ENCODE measurements at regions not wholly inside any gene's neighbourhood (a gene's known extent, or its start where the extent isn't known, plus 50 kb on each side); places are given as distances from the start of the nearest gene placed in this dataset.

GRCh38 chr4:97103252-97103651 is 1040.0 kb downstream of the STPG2 start:
- no peak overlapping the region for H3K4me3 ChIP-seq (ENCODE audit: low read depth, low read length)
- TF ChIP-seq CTCF (IDR thresholded peaks at IDR 0.05; ENCODE audit: control insufficient read depth, extremely low read depth, insufficient read depth): no peak
- DNase-seq (ENCODE audit: low read depth): no peak

GRCh38 chr4:97104006-97104405 is 1039.3 kb downstream of the STPG2 start:
- TF ChIP-seq CTCF (IDR thresholded peaks at IDR 0.05; ENCODE audit: control insufficient read depth, extremely low read depth, insufficient read depth): no peak
- no peak for DNase-seq (ENCODE audit: low read depth)
- H3K4me3 ChIP-seq (ENCODE audit: low read depth, low read length): no peak overlapping the region

- DNase-seq (ENCODE audit: low read depth): no peak
- no peak for TF ChIP-seq CTCF (IDR thresholded peaks at IDR 0.05; ENCODE audit: control insufficient read depth, extremely low read depth, insufficient read depth)
- no peak overlapping the region for H3K4me3 ChIP-seq (ENCODE audit: low read depth, low read length)
Measured at GRCh38 chr4:97104666-97105065, 1038.6 kb downstream of the STPG2 start.

DNA sequence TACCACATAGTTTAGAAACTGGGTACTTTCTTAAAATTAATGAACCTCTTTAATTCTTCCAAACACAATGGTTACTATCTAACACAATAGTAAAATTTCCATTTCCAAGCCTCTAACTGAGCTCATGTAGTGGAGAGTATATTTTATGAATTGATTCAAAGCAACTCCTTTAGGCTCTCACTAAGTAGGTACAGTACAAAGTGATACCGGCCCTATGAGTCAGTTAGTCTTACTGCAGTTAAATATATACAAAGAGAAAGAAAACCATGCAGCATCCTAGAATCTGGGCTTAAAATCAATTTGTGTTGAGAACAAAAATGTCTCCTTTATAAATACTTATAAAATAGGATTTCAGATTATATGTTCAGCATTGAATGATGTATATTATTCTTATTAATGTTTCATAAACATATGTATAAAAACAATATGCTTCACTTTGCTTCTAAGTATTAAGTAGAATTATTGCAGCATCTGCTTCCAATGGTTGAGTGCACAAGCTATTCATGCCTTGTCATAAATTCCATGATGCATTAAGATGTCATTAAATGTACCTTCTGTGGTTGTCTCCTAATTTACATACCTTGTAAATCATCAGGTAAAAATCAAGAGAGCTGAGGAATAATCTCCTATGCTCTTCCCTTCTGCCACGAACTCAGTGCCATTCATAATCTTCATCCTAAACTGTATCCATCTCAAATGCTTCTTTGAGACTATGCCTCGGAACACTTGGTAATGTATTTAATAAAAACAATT is 1037.8 kb downstream of the STPG2 start:
- no peak for DNase-seq (ENCODE audit: low read depth)
- H3K4me3 ChIP-seq (ENCODE audit: low read depth, low read length): no peak overlapping the region
- TF ChIP-seq CTCF (IDR thresholded peaks at IDR 0.05; ENCODE audit: control insufficient read depth, extremely low read depth, insufficient read depth): no peak

DNA sequence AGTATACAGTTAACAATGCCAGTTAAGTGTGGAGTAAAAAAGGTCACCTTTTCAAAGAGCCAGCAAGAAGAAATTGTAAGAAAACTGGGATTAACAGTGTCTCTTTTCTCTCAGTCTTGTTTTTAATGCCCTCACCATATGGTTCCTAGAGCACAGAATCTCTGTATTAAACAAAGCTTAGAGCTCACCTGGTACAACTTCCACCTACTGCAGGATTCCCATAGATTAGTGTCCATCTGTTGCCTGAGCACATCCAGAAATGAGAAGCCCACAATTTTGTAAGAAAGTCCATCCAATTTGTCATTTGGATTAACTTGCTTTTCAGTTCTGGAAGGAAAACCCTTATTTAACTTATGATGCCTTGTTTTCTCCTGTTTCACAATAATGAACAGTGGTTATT is 1037.1 kb downstream of the STPG2 start:
- no peak for TF ChIP-seq CTCF (IDR thresholded peaks at IDR 0.05; ENCODE audit: control insufficient read depth, extremely low read depth, insufficient read depth)
- DNase-seq (ENCODE audit: low read depth): no peak
- no peak overlapping the region for H3K4me3 ChIP-seq (ENCODE audit: low read depth, low read length)

GRCh38 chr4:97110506-97110905 is 1032.8 kb downstream of the STPG2 start:
- no peak for DNase-seq (ENCODE audit: low read depth)
- TF ChIP-seq CTCF (IDR thresholded peaks at IDR 0.05; ENCODE audit: control insufficient read depth, extremely low read depth, insufficient read depth): no peak
- no peak overlapping the region for H3K4me3 ChIP-seq (ENCODE audit: low read depth, low read length)

DNA sequence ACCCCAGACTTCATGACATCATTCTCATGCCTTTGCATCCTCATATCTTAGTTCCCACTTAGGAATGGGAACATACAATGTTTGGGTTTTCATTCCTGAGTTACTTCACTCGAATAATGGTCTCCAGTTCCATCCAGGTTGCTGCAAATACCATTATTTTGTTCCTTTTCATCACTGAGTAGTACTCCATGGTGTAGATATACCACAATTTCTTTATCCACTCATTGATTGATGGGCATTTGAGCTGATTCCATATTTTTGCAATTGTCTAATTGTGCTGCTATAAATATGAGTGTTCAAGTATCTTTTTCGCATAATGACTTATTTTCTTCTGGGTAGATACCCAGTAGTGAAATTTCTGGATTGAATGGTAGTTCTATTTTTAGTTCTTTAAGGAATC is 1026.8 kb downstream of the STPG2 start:
- DNase-seq (ENCODE audit: low read depth): no peak
- TF ChIP-seq CTCF (IDR thresholded peaks at IDR 0.05; ENCODE audit: control insufficient read depth, extremely low read depth, insufficient read depth): no peak

More for the DNA sequence above, 1026.8 kb downstream of the STPG2 start:
- H3K4me3 ChIP-seq (ENCODE audit: low read depth, low read length): no peak overlapping the region

All from LNCaP clone FGC (cell line).